C4-2B (cell line): ENCODE measurements at regions not wholly inside any gene's neighbourhood (a gene's known extent, or its start where the extent isn't known, plus 50 kb on each side); places are given as distances from the start of the nearest gene placed in this dataset.
"Not testable (repeated sequence)": the region's sequence is repeated elsewhere in the genome, so short reads cannot be mapped to it uniquely, and the experiment has no call there.

Experiments
- H3K27ac ChIP-seq: fragments of 450-650 bp; 2 replicates; pipeline ENCODE4 v1.5.1; 2017
- ZFX ChIP-seq: fragments of 450-650 bp; IDR thresholded peaks from 2 replicates; pipeline ENCODE4 v1.6.1; 2017
- TF ChIP-seq, protein P1 (sequence below): fragments of 450-650 bp; conservative IDR thresholded peaks from 2 replicates; pipeline ENCODE4 v1.5.1; 2017; ENCODE audit warnings: mild to moderate bottlenecking

DNA sequence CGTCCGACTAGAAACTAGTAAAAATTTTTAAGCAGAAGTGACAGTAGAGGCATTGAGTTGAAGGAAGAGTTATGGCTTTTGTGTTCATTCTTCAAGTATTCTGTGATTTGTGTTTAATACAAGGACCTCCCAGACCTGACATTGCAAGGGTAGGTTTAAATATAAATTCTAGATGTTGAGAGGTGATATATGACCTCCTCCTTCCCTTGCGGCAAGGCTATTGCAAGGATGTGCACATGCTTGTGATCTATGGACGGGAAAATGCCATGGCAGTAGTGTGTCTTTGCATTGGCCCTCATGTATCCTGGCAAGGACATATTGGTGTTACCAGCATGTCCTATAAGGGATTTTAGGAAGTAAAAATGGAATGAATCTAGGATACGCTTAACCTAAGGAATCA, 143.5 kb downstream of the NEDD1 start:
- TF ChIP-seq ZFX: no peak
- TF ChIP-seq, protein P1, sequence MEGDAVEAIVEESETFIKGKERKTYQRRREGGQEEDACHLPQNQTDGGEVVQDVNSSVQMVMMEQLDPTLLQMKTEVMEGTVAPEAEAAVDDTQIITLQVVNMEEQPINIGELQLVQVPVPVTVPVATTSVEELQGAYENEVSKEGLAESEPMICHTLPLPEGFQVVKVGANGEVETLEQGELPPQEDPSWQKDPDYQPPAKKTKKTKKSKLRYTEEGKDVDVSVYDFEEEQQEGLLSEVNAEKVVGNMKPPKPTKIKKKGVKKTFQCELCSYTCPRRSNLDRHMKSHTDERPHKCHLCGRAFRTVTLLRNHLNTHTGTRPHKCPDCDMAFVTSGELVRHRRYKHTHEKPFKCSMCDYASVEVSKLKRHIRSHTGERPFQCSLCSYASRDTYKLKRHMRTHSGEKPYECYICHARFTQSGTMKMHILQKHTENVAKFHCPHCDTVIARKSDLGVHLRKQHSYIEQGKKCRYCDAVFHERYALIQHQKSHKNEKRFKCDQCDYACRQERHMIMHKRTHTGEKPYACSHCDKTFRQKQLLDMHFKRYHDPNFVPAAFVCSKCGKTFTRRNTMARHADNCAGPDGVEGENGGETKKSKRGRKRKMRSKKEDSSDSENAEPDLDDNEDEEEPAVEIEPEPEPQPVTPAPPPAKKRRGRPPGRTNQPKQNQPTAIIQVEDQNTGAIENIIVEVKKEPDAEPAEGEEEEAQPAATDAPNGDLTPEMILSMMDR: no peak
- no peak overlapping the region for H3K27ac ChIP-seq

DNA sequence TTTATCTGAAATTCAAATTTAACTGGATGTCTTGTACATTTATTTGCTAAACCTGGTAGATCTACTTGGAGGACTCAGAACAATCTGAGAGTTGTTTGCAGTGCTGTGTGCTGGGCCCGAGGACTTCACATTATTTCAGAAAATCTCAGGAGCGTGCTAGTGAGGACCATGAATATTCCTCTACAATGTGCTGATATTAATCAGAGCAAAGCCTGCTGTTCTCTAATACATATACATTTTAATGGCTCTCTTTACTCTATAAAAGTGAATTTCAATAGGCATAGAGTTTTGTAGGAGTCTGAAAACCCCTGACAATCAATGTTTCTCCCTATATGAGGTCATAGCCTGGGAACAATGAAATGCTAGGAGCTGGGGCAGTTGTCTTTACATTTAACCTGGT, 144.3 kb downstream of the NEDD1 start:
- TF ChIP-seq ZFX: no peak
- TF ChIP-seq, protein P1: no peak
- H3K27ac ChIP-seq: no peak overlapping the region

DNA sequence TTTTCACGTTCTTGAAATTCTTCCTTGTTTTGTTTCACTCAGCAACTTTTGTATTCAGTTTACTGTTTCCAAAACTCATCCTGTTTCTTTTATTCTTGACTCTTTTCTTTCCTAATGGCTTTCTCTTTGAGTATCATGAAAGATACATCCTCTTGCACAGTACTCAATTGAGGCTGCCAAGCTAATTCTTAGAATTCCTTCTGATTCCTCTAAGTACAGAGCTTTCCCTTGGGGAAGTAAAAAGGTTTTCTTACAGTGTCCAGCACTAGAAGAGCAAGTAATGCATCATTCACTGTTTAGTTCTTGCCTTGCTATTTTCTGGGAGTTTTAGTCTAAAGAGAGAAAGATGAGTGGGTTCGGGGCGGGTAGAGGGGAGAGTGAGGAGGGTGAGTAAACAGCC, 154.1 kb downstream of the NEDD1 start:
- no peak for TF ChIP-seq ZFX
- TF ChIP-seq, protein P1: no peak
- no peak overlapping the region for H3K27ac ChIP-seq

DNA sequence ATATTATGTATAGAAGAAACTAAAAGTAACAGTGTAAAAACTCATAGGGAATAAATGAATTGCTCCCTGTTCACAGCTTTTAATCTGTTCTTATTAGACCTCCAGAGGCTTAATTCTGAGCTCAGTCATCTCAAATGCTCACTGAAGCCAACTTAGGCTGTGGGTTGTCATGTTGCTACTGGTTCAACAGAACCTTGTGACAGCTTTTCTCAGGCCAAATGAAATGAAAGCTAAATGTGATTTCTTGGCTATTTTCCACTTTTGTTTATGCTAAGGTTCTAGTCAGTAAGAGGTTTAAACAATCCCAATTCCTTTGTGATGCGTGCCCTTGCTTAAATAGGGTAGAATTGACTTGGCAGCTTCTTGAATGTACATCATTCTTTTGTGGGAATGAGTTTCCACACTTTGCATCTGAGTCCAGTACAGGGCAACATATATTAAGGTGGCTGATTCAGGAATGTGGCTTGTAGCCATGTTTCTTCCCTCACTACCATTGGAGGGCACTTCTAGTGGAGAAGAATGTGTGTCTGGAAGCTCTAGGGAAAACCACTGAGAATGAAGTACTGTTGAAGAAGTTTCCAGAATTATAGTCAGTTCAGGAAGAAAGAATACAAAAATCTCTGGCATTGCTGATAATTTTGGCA, 156.4 kb downstream of the NEDD1 start:
- H3K27ac ChIP-seq: no peak overlapping the region
- TF ChIP-seq, protein P1: no peak
- no peak for TF ChIP-seq ZFX

DNA sequence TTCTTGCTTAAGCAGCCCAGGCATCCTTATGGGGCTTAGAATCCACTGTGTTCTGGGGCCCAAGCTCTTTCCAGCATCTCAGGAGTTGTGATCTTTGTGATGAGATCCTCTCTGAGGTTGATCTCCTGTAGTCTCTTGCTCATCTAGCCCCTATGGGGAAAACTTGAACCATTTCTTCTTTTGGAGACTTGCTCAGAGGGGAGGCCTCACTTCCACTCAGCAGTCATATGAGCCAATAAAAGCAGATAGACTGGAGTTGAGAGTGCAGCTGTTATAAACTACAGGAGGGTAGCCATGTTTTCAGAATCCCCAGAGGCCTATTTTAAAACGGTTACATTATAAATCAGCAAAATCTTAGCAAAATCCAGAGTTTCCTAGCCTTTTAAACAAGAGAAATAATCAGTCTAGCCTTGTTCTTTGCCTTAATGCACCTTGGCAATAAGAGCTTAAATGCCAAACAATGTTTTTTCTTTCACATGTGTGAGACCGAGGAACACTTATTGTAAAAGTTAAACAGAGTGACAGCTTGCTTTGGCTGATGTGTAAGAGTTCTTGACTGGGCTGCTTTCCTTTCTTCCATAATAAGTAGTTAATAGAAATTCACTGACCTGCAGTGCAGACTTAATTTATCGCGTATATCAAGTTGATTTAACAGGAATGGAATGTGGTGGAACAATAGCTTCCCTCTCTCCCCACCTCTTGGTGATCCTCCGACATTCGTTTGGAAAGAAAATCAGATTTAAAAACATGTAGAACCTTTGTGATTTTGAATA, 168.3 kb downstream of the NEDD1 start:
- H3K27ac ChIP-seq: no peak overlapping the region
- TF ChIP-seq ZFX: no peak
- TF ChIP-seq, protein P1: no peak

DNA sequence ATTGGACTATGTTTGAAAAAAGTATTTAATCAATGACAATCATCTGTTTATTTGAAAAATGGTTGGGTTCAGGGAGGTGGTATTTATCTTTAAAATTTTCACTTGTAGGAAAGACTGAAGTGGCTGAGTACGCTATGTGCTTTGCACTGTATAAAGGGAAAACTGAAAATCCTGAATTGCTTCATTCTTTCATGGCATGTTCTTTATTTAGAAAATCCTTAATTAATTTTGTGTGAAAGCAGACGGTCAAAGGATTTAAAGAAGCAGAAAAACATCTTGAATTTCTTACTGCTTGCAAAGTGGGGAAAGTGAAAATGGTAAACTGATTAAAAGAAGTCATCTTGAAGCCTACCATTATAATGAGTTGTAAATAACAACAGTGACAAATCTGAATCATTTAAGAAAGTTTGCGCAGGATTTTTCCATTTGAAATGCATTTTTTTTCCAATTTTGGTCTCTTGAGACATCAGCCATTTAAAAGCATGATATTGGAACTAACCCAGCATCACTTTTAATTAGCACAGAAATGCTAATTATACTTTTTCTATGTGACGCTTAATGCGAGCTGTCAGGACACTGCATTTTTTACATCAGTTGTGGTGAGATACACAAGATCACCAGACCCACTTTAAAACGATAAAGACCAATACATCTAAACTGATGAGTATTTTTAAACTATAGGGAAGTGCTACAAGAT, 169.0 kb downstream of the NEDD1 start:
- H3K27ac ChIP-seq: no peak overlapping the region
- TF ChIP-seq, protein P1: no peak
- TF ChIP-seq ZFX: no peak

DNA sequence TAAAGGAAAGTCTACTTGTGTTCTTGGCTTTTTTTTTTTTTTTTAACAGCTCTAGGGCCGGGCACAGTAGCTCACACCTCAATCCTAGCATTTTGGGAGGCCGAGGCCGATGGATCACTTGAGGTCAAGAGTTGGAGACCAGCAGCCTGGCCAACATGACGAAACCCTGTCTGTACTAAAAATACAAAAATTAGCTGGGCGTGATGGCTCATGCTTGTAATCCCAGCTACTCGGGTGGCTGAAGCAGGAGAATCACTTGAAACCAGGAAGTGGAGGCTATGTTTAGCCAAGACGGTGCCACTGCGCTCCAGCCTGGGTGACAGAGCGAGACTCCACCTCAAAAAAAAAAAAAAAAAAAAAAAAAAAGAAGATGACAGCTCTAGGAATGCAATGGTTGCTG, 169.9 kb downstream of the NEDD1 start:
- not testable (repeated sequence) for H3K27ac ChIP-seq
